ENCODE measurements at regions not wholly inside any gene's neighbourhood (a gene's known extent, or its start where the extent isn't known, plus 50 kb on each side); places are given as distances from the start of the nearest gene placed in this dataset.
A peak's percentile ranks its signal among the peaks of the same experiment; 100 is the strongest.
"Not testable (repeated sequence)": the region's sequence is repeated elsewhere in the genome, so short reads cannot be mapped to it uniquely, and the experiment has no call there.

GRCh38 chr21:13985865-13986863 is 224.6 kb downstream of the LIPI start:
- H3K4me1 Mint-ChIP-seq; H3K27me3 Mint-ChIP-seq; H3K9me3 Mint-ChIP-seq; ATAC-seq (ENCODE audit: low read depth in 2 of 2); H3K4me3 Mint-ChIP-seq; H3K36me3 Mint-ChIP-seq; DNase-seq: not testable (repeated sequence)
- H3K27ac Mint-ChIP-seq = peak overlapping the region in 1 of 6 donors; percentile 34

GRCh38 chr21:13985137-13985864 is 225.5 kb downstream of the LIPI start:
- H3K27ac Mint-ChIP-seq, H3K36me3 Mint-ChIP-seq, H3K9me3 Mint-ChIP-seq: not testable (repeated sequence)

GRCh38 chr21:13984728-13985127 is 226.0 kb downstream of the LIPI start:
- not testable (repeated sequence) for H3K9me3 Mint-ChIP-seq; H3K4me1 Mint-ChIP-seq; DNase-seq; H3K36me3 Mint-ChIP-seq; H3K27ac Mint-ChIP-seq; H3K27me3 Mint-ChIP-seq; ATAC-seq (ENCODE audit: low read depth in 2 of 2); H3K4me3 Mint-ChIP-seq

More at GRCh38 chr21:13985137-13985864, 225.5 kb downstream of the LIPI start:
- not testable (repeated sequence) for H3K4me1 Mint-ChIP-seq; H3K4me3 Mint-ChIP-seq; DNase-seq; ATAC-seq (ENCODE audit: low read depth in 2 of 2); H3K27me3 Mint-ChIP-seq

GRCh38 chr21:13981176-13982087 is 229.3 kb downstream of the LIPI start:
- not testable (repeated sequence) for H3K4me1 Mint-ChIP-seq; ATAC-seq (ENCODE audit: low read depth in 2 of 2); H3K9me3 Mint-ChIP-seq; H3K27me3 Mint-ChIP-seq; DNase-seq; H3K36me3 Mint-ChIP-seq; H3K27ac Mint-ChIP-seq
- peak overlapping the region in 2 of 8 donors; percentile 50 to 92 for H3K4me3 Mint-ChIP-seq

- H3K9me3 Mint-ChIP-seq, DNase-seq, H3K4me1 Mint-ChIP-seq, H3K27me3 Mint-ChIP-seq, H3K36me3 Mint-ChIP-seq: not testable (repeated sequence)
- ATAC-seq (ENCODE audit: low read depth in 2 of 2) = peak; percentile 20 to 87
- Mint-ChIP-seq H3K4me3 (peak overlapping the region in 5 of 8 donors; percentile 86 to 94 (median 92)), H3K27ac (peak overlapping the region in 4 of 6 donors; percentile 25 to 88 (median 72))
Measured at GRCh38 chr21:13980115-13980662, 230.6 kb downstream of the LIPI start.

GRCh38 chr21:13979608-13980007 is 231.1 kb downstream of the LIPI start:
- DNase-seq, H3K4me1 Mint-ChIP-seq, H3K27me3 Mint-ChIP-seq, H3K36me3 Mint-ChIP-seq, H3K9me3 Mint-ChIP-seq: not testable (repeated sequence)
- peak overlapping the region in 5 of 8 donors; percentile 86 to 94 (median 92) for H3K4me3 Mint-ChIP-seq
- peak overlapping the region in 3 of 6 donors; percentile 20 to 64 (median 39) for H3K27ac Mint-ChIP-seq
- ATAC-seq (ENCODE audit: low read depth in 2 of 2) = peak in 1 of 2 donors; percentile 22

- not testable (repeated sequence) for H3K4me1 Mint-ChIP-seq; H3K36me3 Mint-ChIP-seq; H3K4me3 Mint-ChIP-seq; H3K27me3 Mint-ChIP-seq; H3K27ac Mint-ChIP-seq; H3K9me3 Mint-ChIP-seq; DNase-seq; ATAC-seq (ENCODE audit: low read depth in 2 of 2)
Measured at GRCh38 chr21:13974582-13974981, 236.2 kb downstream of the LIPI start.

- not testable (repeated sequence) for DNase-seq; H3K27ac Mint-ChIP-seq; H3K36me3 Mint-ChIP-seq; H3K9me3 Mint-ChIP-seq; H3K4me1 Mint-ChIP-seq; H3K27me3 Mint-ChIP-seq; ATAC-seq (ENCODE audit: low read depth in 2 of 2); H3K4me3 Mint-ChIP-seq
Measured at GRCh38 chr21:13969853-13970252, 240.9 kb downstream of the LIPI start.

GRCh38 chr21:13969002-13969401 is 241.8 kb downstream of the LIPI start:
- ATAC-seq (ENCODE audit: low read depth in 2 of 2); H3K36me3 Mint-ChIP-seq; H3K4me1 Mint-ChIP-seq; H3K27me3 Mint-ChIP-seq; H3K27ac Mint-ChIP-seq; H3K9me3 Mint-ChIP-seq; H3K4me3 Mint-ChIP-seq; DNase-seq: not testable (repeated sequence)

GRCh38 chr21:13963259-13963658 is 247.5 kb downstream of the LIPI start:
- not testable (repeated sequence) for H3K27ac Mint-ChIP-seq; DNase-seq; H3K9me3 Mint-ChIP-seq; ATAC-seq (ENCODE audit: low read depth in 2 of 2); H3K4me3 Mint-ChIP-seq; H3K27me3 Mint-ChIP-seq; H3K4me1 Mint-ChIP-seq; H3K36me3 Mint-ChIP-seq

- no peak for ATAC-seq (ENCODE audit: low read depth in 2 of 2)
- H3K9me3 Mint-ChIP-seq = peaks cover 0 to 13% (median 12%) of the 10 kb centered on the region in 7 donors
Measured at GRCh38 chr21:13937236-13937635, 273.5 kb downstream of the LIPI start.

GRCh38 chr21:13936033-13936937 is 274.5 kb downstream of the LIPI start:
- H3K9me3 Mint-ChIP-seq = peaks cover 0 to 13% (median 12%) of the 10 kb centered on the region in 7 donors
- not testable (repeated sequence) for H3K27me3 Mint-ChIP-seq; H3K4me1 Mint-ChIP-seq; DNase-seq; H3K4me3 Mint-ChIP-seq; H3K36me3 Mint-ChIP-seq; ATAC-seq (ENCODE audit: low read depth in 2 of 2); H3K27ac Mint-ChIP-seq

More at GRCh38 chr21:13937236-13937635, 273.5 kb downstream of the LIPI start:
- no peaks in the 10 kb centered on the region for H3K36me3 Mint-ChIP-seq
- no peaks in the 10 kb centered on the region for H3K27me3 Mint-ChIP-seq
- H3K4me1 Mint-ChIP-seq = no peaks in the 10 kb centered on the region
- H3K4me3 Mint-ChIP-seq = no peak overlapping the region
- no peak overlapping the region for H3K27ac Mint-ChIP-seq
- no peak for DNase-seq
